HepG2 (cell line): ENCODE measurements at regions not wholly inside any gene's neighbourhood (a gene's known extent, or its start where the extent isn't known, plus 50 kb on each side); places are given as distances from the start of the nearest gene placed in this dataset.

ENCODE experiments used
- ATAC-seq: fragments of 200-7000 bp; cut with Tn5 transposase; 3 replicates; pipeline ENCODE4 v1.9.1; 2020; ENCODE audit warnings: mild to moderate bottlenecking, moderate library complexity
- BruUV-seq: library from RNA; stranded (reverse); fragments of 400-500 nt; replicated peaks from 2 replicates; lab custom pipeline; 2021; lab: Mats Ljungman, UMichigan
- CTCF ChIA-PET: fragments of 300-600 bp; formaldehyde crosslinking; extraction: SDS; loops from one replicate; lab custom pipeline; 2021; ENCODE audit warnings: low total read pairs, inconsistent platforms, low intra/inter-chr PET ratio; lab: Yijun Ruan, JAX
- POLR2A ChIA-PET: fragments of 350-600 bp; sonication (Branson Sonifier 250); formaldehyde crosslinking; loops from one replicate; lab custom pipeline; 2020; ENCODE audit warnings: antibody characterized with exemption, inconsistent platforms; lab: Yijun Ruan, JAX
- DNase-seq: peaks from one replicate; pipeline ENCODE4 v3.0.0-alpha.2; 2015; ENCODE audit warnings: low spot score
- FAIRE-seq: peaks from 3 replicates; lab custom pipeline; 2011; peaks lifted over from hg19 to GRCh38; lab: Jason Lieb, UNC
- H2AFZ ChIP-seq: one replicate; pipeline ENCODE4 v1.6.1; 2011; ENCODE audit warnings: low read length, inconsistent platforms
- H3K27ac ChIP-seq: fragments of 300-600 bp; 3 replicates; pipeline ENCODE4 v1.8.0; 2011; ENCODE audit warnings: mixed run types, mild to moderate bottlenecking, mixed read lengths, low read length, inconsistent platforms; ENCODE audit not compliant: insufficient read depth; ENCODE audit errors: extremely low read length
- H3K27me3 ChIP-seq, 2 experiments: fragments of 200-600 bp in 1 of 2; 2 replicates in 1 of 2; 3 replicates in 1 of 2; pipeline versions ENCODE4 v1.6.0 to v1.8.0; 2011; ENCODE audit warnings: low read length in 2 of 2, mild to moderate bottlenecking in 2 of 2, moderate library complexity in 2 of 2, inconsistent platforms in 1 of 2; ENCODE audit not compliant: insufficient read depth in 2 of 2, control insufficient read depth in 1 of 2
- H3K36me3 ChIP-seq, 2 experiments: fragments of 200-600 bp in 1 of 2; replicated peaks in 1 of 2; 2 replicates in 1 of 2; 3 replicates in 1 of 2; pipeline versions ENCODE4 v1.5.1 to v1.8.0; 2011; ENCODE audit warnings: low read length in 2 of 2, inconsistent platforms in 1 of 2; ENCODE audit not compliant: insufficient read depth in 2 of 2, control insufficient read depth in 1 of 2
- H3K4me1 ChIP-seq: 2 replicates; pipeline ENCODE4 v1.5.1; 2012; ENCODE audit warnings: low read length, inconsistent platforms; ENCODE audit not compliant: insufficient read depth
- H3K4me2 ChIP-seq: 2 replicates; pipeline ENCODE4 v1.6.0; 2011; ENCODE audit warnings: low read depth, low read length, inconsistent platforms
- H3K4me3 ChIP-seq, 3 experiments: fragments of 200-600 bp in 1 of 3; sonication (generic), shearing (Covaris generic) in 1 of 3; replicated peaks in 1 of 3; 2 replicates each; pipeline ENCODE4 v1.5.1; 2011 to 2016; ENCODE audit warnings: low read length in 3 of 3, inconsistent platforms in 2 of 3, low read depth in 2 of 3, mild to moderate bottlenecking in 2 of 3, control low read depth in 1 of 3, mixed read lengths in 1 of 3; ENCODE audit not compliant: insufficient read depth in 1 of 3
- H3K79me2 ChIP-seq: one replicate; pipeline ENCODE4 v1.6.1; 2011; ENCODE audit warnings: low read length, inconsistent platforms; ENCODE audit not compliant: insufficient read depth
- H3K9ac ChIP-seq: 2 replicates; pipeline ENCODE4 v1.6.0; 2011; ENCODE audit warnings: mild to moderate bottlenecking, low read depth, low read length, inconsistent platforms; ENCODE audit not compliant: insufficient read depth
- H3K9me3 ChIP-seq: 2 replicates; pipeline ENCODE4 v1.5.1; 2012; ENCODE audit warnings: mild to moderate bottlenecking, low read length
- H4K20me1 ChIP-seq: 2 replicates; pipeline ENCODE4 v1.6.0; 2011; ENCODE audit warnings: inconsistent platforms, mild to moderate bottlenecking, low read length, moderate library complexity; ENCODE audit not compliant: insufficient read depth
- BORCS8-MEF2B ChIP-seq: sonication (generic); formaldehyde crosslinking; IDR thresholded peaks from 2 replicates; pipeline ENCODE4 v1.8.0; 2022; ENCODE audit warnings: mild to moderate bottlenecking, missing genetic modification reagents
- CCAR2 ChIP-seq: fragments of 200-400 bp; formaldehyde crosslinking; optimal IDR thresholded peaks from 2 replicates; pipeline ENCODE3; 2018; ENCODE audit warnings: low read depth, mild to moderate bottlenecking, low read length, moderate library complexity
- GATAD2A ChIP-seq: IDR thresholded peaks from 2 replicates; pipeline ENCODE4 v1.6.1; 2016
- GPBP1L1 ChIP-seq: sonication (generic); formaldehyde crosslinking; IDR thresholded peaks from 2 replicates; pipeline ENCODE4 v1.5.0; 2020; ENCODE audit warnings: mild to moderate bottlenecking, missing genetic modification reagents
- HNRNPL ChIP-seq: fragments of 200-400 bp; formaldehyde crosslinking; IDR thresholded peaks from 2 replicates; pipeline ENCODE4 v1.6.1; 2017; ENCODE audit warnings: mild to moderate bottlenecking, low read depth, low read length
- KAT2B ChIP-seq: fragments of 150-350 bp; IDR thresholded peaks from 2 replicates; pipeline ENCODE4 v1.6.1; 2014; ENCODE audit warnings: low read depth, low read length, borderline replicate concordance
- NKX3-1 ChIP-seq: sonication (generic); formaldehyde crosslinking; IDR thresholded peaks from 2 replicates; pipeline ENCODE4 v1.5.0; 2020; ENCODE audit warnings: missing genetic modification reagents
- PHF20 ChIP-seq: sonication (generic); formaldehyde crosslinking; IDR thresholded peaks from 2 replicates; pipeline ENCODE4 v1.5.0; 2020; ENCODE audit warnings: mild to moderate bottlenecking, missing genetic modification reagents
- PHF8 ChIP-seq: sonication (generic); formaldehyde crosslinking; IDR thresholded peaks from 2 replicates; pipeline ENCODE4 v1.5.0; 2020; ENCODE audit warnings: missing genetic modification reagents
- REPIN1 ChIP-seq: sonication (generic); formaldehyde crosslinking; IDR thresholded peaks from 2 replicates; pipeline ENCODE4 v1.8.0; 2022; ENCODE audit warnings: missing genetic modification reagents, low read depth, mild to moderate bottlenecking, borderline replicate concordance
- TBX3 ChIP-seq: fragments of 450-650 bp; IDR thresholded peaks from 2 replicates; pipeline ENCODE4 v1.6.1; 2017; ENCODE audit warnings: antibody characterized with exemption, mild to moderate bottlenecking, inconsistent platforms, borderline replicate concordance
- TRAFD1 ChIP-seq: sonication (generic); formaldehyde crosslinking; IDR thresholded peaks from 2 replicates; pipeline ENCODE4 v1.5.1; 2020; ENCODE audit warnings: missing genetic modification reagents, mild to moderate bottlenecking, borderline replicate concordance
- ZBTB3 ChIP-seq: sonication (generic); formaldehyde crosslinking; IDR thresholded peaks from 2 replicates; pipeline ENCODE4 v1.4.0; 2020; ENCODE audit warnings: low read depth, mild to moderate bottlenecking, moderate library complexity, missing genetic modification reagents, borderline replicate concordance
- ZNF205 ChIP-seq: IDR thresholded peaks from 2 replicates; pipeline ENCODE4 v1.6.1; 2018; ENCODE audit warnings: missing biosample characterization, missing genetic modification reagents
- ZNF207 ChIP-seq: fragments of 450-650 bp; IDR thresholded peaks from 2 replicates; pipeline ENCODE4 v1.6.1; 2016; ENCODE audit warnings: antibody characterized with exemption, borderline replicate concordance
- ZNF282 ChIP-seq: fragments of 450-650 bp; IDR thresholded peaks from 2 replicates; pipeline ENCODE4 v1.6.1; 2018; ENCODE audit not compliant: partially characterized antibody
- ZNF3 ChIP-seq: IDR thresholded peaks from 2 replicates; pipeline ENCODE4 v1.7.0; 2017; ENCODE audit warnings: inconsistent platforms
- WGBS: methylation state at CpG from one replicate; pipeline ENCODE4 v1.1.6; 2017; ENCODE audit warnings: low lambda C conversion rate; 5-methylcytosine and 5-hydroxymethylcytosine counted together
- in situ Hi-C: cut with HindIII; loops from 2 replicates; pipeline ENCODE4 v1.10.0; 2017; ENCODE audit warnings: low pct_unique_long_range_greater_than_20kb; ENCODE audit not compliant: extremely low pct_ligation_motif_present
- intact Hi-C: fragments of 100-400 bp; cut with micrococcal nuclease; formaldehyde crosslinking; loops from one replicate; pipeline ENCODE4 v1.10.0; 2022; ENCODE audit not compliant: unreplicated experiment

- POLR2A ChIA-PET, result no interaction called here
- ATAC-seq, result no peak
- Histone ChIP-seq H3K27ac (no peak overlapping the region), H2AFZ (no peak overlapping the region), H3K27me3 (peaks cover 2 to 12% of the 10 kb centered on the region in 2 experiments; a peak in 2 of 5 replicates), H3K9ac (no peak overlapping the region), H3K9me3 (no peaks in the 10 kb centered on the region), H4K20me1 (no peaks in the 10 kb centered on the region), H3K79me2 (no peaks in the 10 kb centered on the region), H3K36me3 (no peaks in the 10 kb centered on the region), H3K4me1 (no peaks in the 10 kb centered on the region), H3K4me3 (no peak overlapping the region), H3K4me2 (no peak overlapping the region)
- intact Hi-C loops, result no loop called here
- in situ Hi-C loops, result no loop called here
- TF ChIP-seq NKX3-1 (CRISPR knock-in tag), result no peak
- no peak for TF ChIP-seq ZNF3 (CRISPR knock-in tag)
- TF ChIP-seq ZNF282, result no peak
- no peak for TF ChIP-seq REPIN1 (CRISPR knock-in tag)
- TF ChIP-seq ZNF205 (CRISPR knock-in tag), result no peak
- no peak for TF ChIP-seq ZNF207
- TF ChIP-seq ZBTB3 (CRISPR knock-in tag), result no peak
- no peak for TF ChIP-seq TBX3
- no peak for TF ChIP-seq KAT2B
- TF ChIP-seq GATAD2A (CRISPR knock-in tag), result no peak
- no peak for TF ChIP-seq TRAFD1 (CRISPR knock-in tag)
- TF ChIP-seq PHF20, result no peak
- no peak for TF ChIP-seq PHF8 (CRISPR knock-in tag)
- TF ChIP-seq BORCS8-MEF2B (CRISPR knock-in tag), result no peak
- TF ChIP-seq CCAR2, result no peak
- TF ChIP-seq GPBP1L1 (CRISPR knock-in tag), result no peak
- TF ChIP-seq HNRNPL, result no peak
- no TSS peak for BruUV-seq
- CTCF ChIA-PET, result no interaction called here
- DNase-seq, result no peak
- no peak for FAIRE-seq
- 23% methylated on average over 2 of the region's 2 CpGs for WGBS
Measured at GRCh38 chr1:162922201-162922600, 61.2 kb upstream of the CCDC190 start.
